DND-41 (cell line): ENCODE measurements at regions not wholly inside any gene's neighbourhood (a gene's known extent, or its start where the extent isn't known, plus 50 kb on each side); places are given as distances from the start of the nearest gene placed in this dataset.
"Not testable (repeated sequence)": the region's sequence is repeated elsewhere in the genome, so short reads cannot be mapped to it uniquely, and the experiment has no call there.

Source experiments
- EZH2 ChIP-seq: IDR thresholded peaks from 3 replicates; pipeline ENCODE4 v1.6.1; 2012; ENCODE audit warnings: borderline replicate concordance, low read depth, mild to moderate bottlenecking, moderate library complexity, low read length, inconsistent platforms; ENCODE audit not compliant: severe bottlenecking
- TF ChIP-seq, protein P1 (sequence below): IDR thresholded peaks from 2 replicates; pipeline ENCODE4 v1.5.1; 2012; ENCODE audit warnings: borderline replicate concordance, low read length, moderate library complexity, mild to moderate bottlenecking; ENCODE audit not compliant: poor library complexity, severe bottlenecking; ENCODE audit errors: extremely low read depth

DNA sequence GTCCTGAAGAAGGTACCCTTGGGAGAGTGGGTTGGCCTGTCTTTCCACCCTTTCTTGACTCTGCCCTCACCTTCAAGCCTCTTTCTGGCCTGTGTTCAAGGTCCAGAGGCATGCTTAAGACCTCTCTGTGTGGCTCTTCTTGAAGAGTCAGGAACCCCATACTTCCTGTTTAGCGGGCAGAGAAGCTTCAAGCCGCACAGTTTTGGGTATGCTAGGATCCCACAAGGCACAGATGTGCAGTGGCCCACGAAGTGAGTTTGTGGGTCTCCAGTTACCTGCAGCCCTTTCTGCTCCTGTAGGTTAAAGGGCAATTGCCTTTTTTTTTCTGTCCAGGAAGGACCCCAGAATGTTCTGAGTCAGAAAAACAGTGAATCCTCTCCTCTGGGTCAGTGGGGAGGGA, 87.4 kb upstream of the FCGR1A start:
- TF ChIP-seq, protein P1, sequence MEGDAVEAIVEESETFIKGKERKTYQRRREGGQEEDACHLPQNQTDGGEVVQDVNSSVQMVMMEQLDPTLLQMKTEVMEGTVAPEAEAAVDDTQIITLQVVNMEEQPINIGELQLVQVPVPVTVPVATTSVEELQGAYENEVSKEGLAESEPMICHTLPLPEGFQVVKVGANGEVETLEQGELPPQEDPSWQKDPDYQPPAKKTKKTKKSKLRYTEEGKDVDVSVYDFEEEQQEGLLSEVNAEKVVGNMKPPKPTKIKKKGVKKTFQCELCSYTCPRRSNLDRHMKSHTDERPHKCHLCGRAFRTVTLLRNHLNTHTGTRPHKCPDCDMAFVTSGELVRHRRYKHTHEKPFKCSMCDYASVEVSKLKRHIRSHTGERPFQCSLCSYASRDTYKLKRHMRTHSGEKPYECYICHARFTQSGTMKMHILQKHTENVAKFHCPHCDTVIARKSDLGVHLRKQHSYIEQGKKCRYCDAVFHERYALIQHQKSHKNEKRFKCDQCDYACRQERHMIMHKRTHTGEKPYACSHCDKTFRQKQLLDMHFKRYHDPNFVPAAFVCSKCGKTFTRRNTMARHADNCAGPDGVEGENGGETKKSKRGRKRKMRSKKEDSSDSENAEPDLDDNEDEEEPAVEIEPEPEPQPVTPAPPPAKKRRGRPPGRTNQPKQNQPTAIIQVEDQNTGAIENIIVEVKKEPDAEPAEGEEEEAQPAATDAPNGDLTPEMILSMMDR = not testable (repeated sequence)
- not testable (repeated sequence) for TF ChIP-seq EZH2
